Neural progenitor cell (in vitro differentiated cells): ENCODE measurements at regions not wholly inside any gene's neighbourhood (a gene's known extent, or its start where the extent isn't known, plus 50 kb on each side); places are given as distances from the start of the nearest gene placed in this dataset.
A peak's percentile ranks its signal among the peaks of the same experiment; 100 is the strongest.

Experiments used
- DNase-seq: peaks from one replicate; pipeline ENCODE4 v3.0.0-alpha.2; 2016; ENCODE audit warnings: low spot score
- H2AFZ ChIP-seq: fragments of 200-600 bp; sonication (generic); replicated peaks from 2 replicates; pipeline ENCODE4 v1.6.1; 2016; ENCODE audit warnings: antibody characterized with exemption
- H3F3A ChIP-seq: fragments of 200-600 bp; sonication (generic); 2 replicates; pipeline ENCODE4 v1.6.1; 2016; ENCODE audit warnings: antibody characterized with exemption, low read depth
- H3K27ac ChIP-seq: fragments of 200-600 bp; sonication (generic); 2 replicates; pipeline ENCODE4 v1.5.1; 2016; ENCODE audit warnings: mild to moderate bottlenecking
- H3K27me3 ChIP-seq: fragments of 200-600 bp; sonication (generic); 2 replicates; pipeline ENCODE4 v1.6.1; 2016; ENCODE audit warnings: mild to moderate bottlenecking, moderate library complexity
- H3K36me3 ChIP-seq: fragments of 200-600 bp; sonication (generic); 2 replicates; pipeline ENCODE4 v1.5.1; 2016
- H3K4me1 ChIP-seq: fragments of 200-600 bp; sonication (generic); 2 replicates; pipeline ENCODE4 v1.6.1; 2016; ENCODE audit warnings: mixed run types
- H3K4me2 ChIP-seq: fragments of 200-600 bp; sonication (generic); 2 replicates; pipeline ENCODE4 v1.6.1; 2016
- H3K4me3 ChIP-seq: fragments of 200-600 bp; sonication (generic); 2 replicates; pipeline ENCODE4 v1.5.1; 2016
- H3K79me2 ChIP-seq: fragments of 200-600 bp; sonication (generic); 2 replicates; pipeline ENCODE4 v1.6.1; 2016; ENCODE audit warnings: low read depth
- H3K9ac ChIP-seq: fragments of 200-600 bp; sonication (generic); 2 replicates; pipeline ENCODE4 v1.6.1; 2016
- H3K9me3 ChIP-seq: fragments of 200-600 bp; sonication (generic); 2 replicates; pipeline ENCODE4 v1.5.1; 2016; ENCODE audit warnings: low read depth
- H4K20me1 ChIP-seq: fragments of 200-600 bp; sonication (generic); 2 replicates; pipeline ENCODE4 v1.6.1; 2016; ENCODE audit warnings: low read depth
- H3K27ac Mint-ChIP-seq: 3 replicates; pipeline ENCODE4 v1.8.0; 2021; ENCODE audit warnings: mixed read lengths
- H3K27me3 Mint-ChIP-seq: 2 replicates; pipeline ENCODE4 v1.8.0; 2022; ENCODE audit warnings: low read depth, mild to moderate bottlenecking, inconsistent platforms, moderate library complexity, mixed read lengths; ENCODE audit not compliant: insufficient read depth
- H3K36me3 Mint-ChIP-seq: 3 replicates; pipeline ENCODE4 v1.8.0; 2021; ENCODE audit warnings: mixed read lengths
- H3K4me1 Mint-ChIP-seq: 3 replicates; pipeline ENCODE4 v1.8.0; 2021; ENCODE audit warnings: mixed read lengths
- H3K4me3 Mint-ChIP-seq: 3 replicates; pipeline ENCODE4 v1.8.0; 2021; ENCODE audit warnings: mild to moderate bottlenecking, moderate library complexity, mixed read lengths
- H3K9me3 Mint-ChIP-seq: 3 replicates; pipeline ENCODE4 v1.8.0; 2020; ENCODE audit warnings: mixed read lengths
- CTCF ChIP-seq: fragments of 200-600 bp; sonication (generic); IDR thresholded peaks from 2 replicates; pipeline ENCODE4 v1.5.1; 2017; ENCODE audit warnings: antibody characterized with exemption, mild to moderate bottlenecking
- EZH2 ChIP-seq: fragments of 200-600 bp; sonication (generic); IDR thresholded peaks from 2 replicates; pipeline ENCODE4 v1.6.1; 2017; ENCODE audit warnings: antibody characterized with exemption, mild to moderate bottlenecking, moderate library complexity
- EZH2phosphoT487 ChIP-seq: fragments of 200-600 bp; sonication (generic); IDR thresholded peaks from 2 replicates; pipeline ENCODE4 v1.6.1; 2017; ENCODE audit warnings: antibody characterized with exemption

DNA sequence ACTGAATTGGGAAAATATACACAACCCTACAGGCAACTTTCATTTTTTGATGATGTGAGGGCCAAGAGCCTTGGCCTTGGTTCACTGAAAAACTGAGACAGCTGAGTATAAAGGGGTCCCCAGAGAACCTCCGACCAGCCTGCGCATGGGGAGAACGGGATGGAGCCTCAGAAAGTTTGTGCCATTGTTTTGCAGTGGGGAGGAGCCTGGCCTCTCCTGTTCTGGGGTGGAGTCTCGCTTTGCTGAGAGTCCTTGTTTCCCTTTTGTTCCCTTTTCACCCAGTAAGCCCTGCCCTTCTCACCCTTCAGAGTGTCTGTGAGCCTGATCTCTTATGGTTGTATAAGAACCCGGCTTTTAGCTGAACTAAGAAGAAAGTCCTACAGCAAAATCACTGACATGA lies 193.2 kb upstream of the AKR1E2 start:
- H4K20me1 ChIP-seq = no peaks in the 10 kb centered on the region
- H3K27ac ChIP-seq = no peak overlapping the region
- Mint-ChIP-seq H3K27ac (no peak overlapping the region), H3K36me3 (peaks cover under 1% of the 10 kb centered on the region), H3K27me3 (peaks cover 6% of the 10 kb centered on the region), H3K4me3 (no peak overlapping the region), H3K4me1 (no peaks in the 10 kb centered on the region), H3K9me3 (no peaks in the 10 kb centered on the region)
- H3K79me2 ChIP-seq = no peaks in the 10 kb centered on the region
- H2AFZ ChIP-seq = peak overlapping the region; percentile 29
- no peak overlapping the region for H3K9ac ChIP-seq
- no peaks in the 10 kb centered on the region for H3K9me3 ChIP-seq
- peak; percentile 17 for DNase-seq
- H3K27me3 ChIP-seq = no peaks in the 10 kb centered on the region
- H3K36me3 ChIP-seq = no peaks in the 10 kb centered on the region
- no peaks in the 10 kb centered on the region for H3F3A ChIP-seq
- peaks cover 5% of the 10 kb centered on the region for H3K4me1 ChIP-seq
- H3K4me2 ChIP-seq = no peak overlapping the region
- no peak overlapping the region for H3K4me3 ChIP-seq
- TF ChIP-seq EZH2phosphoT487 = no peak
- TF ChIP-seq EZH2 = no peak
- TF ChIP-seq CTCF = no peak

DNA sequence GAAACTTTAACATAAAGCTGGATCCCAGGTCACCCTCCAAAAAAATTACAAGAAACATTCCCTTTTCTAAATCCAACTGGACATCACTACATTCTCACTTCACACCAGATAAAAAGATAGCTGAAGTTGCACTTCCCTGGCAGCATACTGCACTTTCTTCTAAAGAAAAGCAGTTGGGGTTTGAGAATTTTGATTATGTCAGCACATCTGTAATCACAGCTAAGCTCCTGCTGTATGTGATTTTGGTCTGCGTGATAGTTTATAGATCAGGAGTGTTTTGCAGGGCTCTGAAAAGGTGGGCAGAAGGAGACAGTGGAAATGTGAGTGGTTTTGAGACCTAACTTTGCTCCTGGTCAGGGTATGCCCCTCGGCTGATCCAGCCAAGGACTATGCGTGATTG lies 199.1 kb upstream of the AKR1E2 start:
- no peak overlapping the region for H2AFZ ChIP-seq
- H3F3A ChIP-seq = no peaks in the 10 kb centered on the region
- no peaks in the 10 kb centered on the region for H3K27me3 ChIP-seq
- no peak overlapping the region for H3K9ac ChIP-seq
- no peaks in the 10 kb centered on the region for H3K4me1 ChIP-seq
- Mint-ChIP-seq H3K27ac (no peak overlapping the region), H3K9me3 (peaks cover 4% of the 10 kb centered on the region), H3K4me1 (peaks cover 8% of the 10 kb centered on the region), H3K36me3 (peaks cover 2% of the 10 kb centered on the region), H3K27me3 (peaks cover 8% of the 10 kb centered on the region), H3K4me3 (no peak overlapping the region)
- no peak overlapping the region for H3K4me2 ChIP-seq
- no peaks in the 10 kb centered on the region for H3K9me3 ChIP-seq
- H3K27ac ChIP-seq = no peak overlapping the region
- no peak overlapping the region for H3K4me3 ChIP-seq
- no peak for TF ChIP-seq EZH2phosphoT487
- TF ChIP-seq CTCF = no peak
- TF ChIP-seq EZH2 = no peak
- no peaks in the 10 kb centered on the region for H4K20me1 ChIP-seq
- H3K36me3 ChIP-seq = no peaks in the 10 kb centered on the region
- no peak for DNase-seq
- H3K79me2 ChIP-seq = no peaks in the 10 kb centered on the region

GRCh38 chr10:4623757-4624420 lies 202.1 kb upstream of the AKR1E2 start:
- TF ChIP-seq CTCF = no peak
- no peak for TF ChIP-seq EZH2phosphoT487
- no peak for TF ChIP-seq EZH2
- H3F3A ChIP-seq = no peaks in the 10 kb centered on the region
- H3K4me2 ChIP-seq = no peak overlapping the region
- H3K4me1 ChIP-seq = no peaks in the 10 kb centered on the region
- no peaks in the 10 kb centered on the region for H3K27me3 ChIP-seq
- H3K36me3 ChIP-seq = no peaks in the 10 kb centered on the region
- H3K4me3 ChIP-seq = no peak overlapping the region
- no peaks in the 10 kb centered on the region for H3K9me3 ChIP-seq
- H4K20me1 ChIP-seq = no peaks in the 10 kb centered on the region
- no peak overlapping the region for H2AFZ ChIP-seq
- Mint-ChIP-seq H3K27ac (no peak overlapping the region), H3K4me1 (peaks cover 8% of the 10 kb centered on the region), H3K27me3 (peaks cover 3% of the 10 kb centered on the region), H3K4me3 (no peak overlapping the region), H3K9me3 (peaks cover 7% of the 10 kb centered on the region), H3K36me3 (peaks cover 2% of the 10 kb centered on the region)
- H3K79me2 ChIP-seq = no peaks in the 10 kb centered on the region
- no peak overlapping the region for H3K27ac ChIP-seq
- no peak overlapping the region for H3K9ac ChIP-seq
- DNase-seq = no peak
